ENCODE measurements at regions not wholly inside any gene's neighbourhood (a gene's known extent, or its start where the extent isn't known, plus 50 kb on each side); places are given as distances from the start of the nearest gene placed in this dataset.
"Not testable (repeated sequence)": the region's sequence is repeated elsewhere in the genome, so short reads cannot be mapped to it uniquely, and the experiment has no call there.

DNA sequence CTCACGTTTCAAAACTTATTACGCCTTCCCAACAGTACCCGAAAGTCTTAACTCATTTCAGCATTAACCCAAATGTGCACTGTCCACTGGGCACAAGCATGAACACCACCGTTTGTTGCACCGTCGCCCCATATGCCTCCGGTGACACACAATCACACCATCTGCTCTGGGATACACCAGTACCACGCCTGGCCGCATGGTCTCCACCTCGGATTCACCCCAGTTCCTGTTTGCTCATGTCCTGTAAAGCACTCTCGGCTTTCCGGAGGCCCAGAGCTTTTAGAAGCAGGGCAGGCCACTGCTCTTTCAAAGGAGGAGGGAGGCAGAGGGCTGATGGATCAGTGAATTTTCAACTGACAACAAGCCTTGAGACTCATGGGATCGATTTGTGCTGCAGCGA is 1570.0 kb upstream of the DEFB115 start:
- no peak for DNase-seq

DNA sequence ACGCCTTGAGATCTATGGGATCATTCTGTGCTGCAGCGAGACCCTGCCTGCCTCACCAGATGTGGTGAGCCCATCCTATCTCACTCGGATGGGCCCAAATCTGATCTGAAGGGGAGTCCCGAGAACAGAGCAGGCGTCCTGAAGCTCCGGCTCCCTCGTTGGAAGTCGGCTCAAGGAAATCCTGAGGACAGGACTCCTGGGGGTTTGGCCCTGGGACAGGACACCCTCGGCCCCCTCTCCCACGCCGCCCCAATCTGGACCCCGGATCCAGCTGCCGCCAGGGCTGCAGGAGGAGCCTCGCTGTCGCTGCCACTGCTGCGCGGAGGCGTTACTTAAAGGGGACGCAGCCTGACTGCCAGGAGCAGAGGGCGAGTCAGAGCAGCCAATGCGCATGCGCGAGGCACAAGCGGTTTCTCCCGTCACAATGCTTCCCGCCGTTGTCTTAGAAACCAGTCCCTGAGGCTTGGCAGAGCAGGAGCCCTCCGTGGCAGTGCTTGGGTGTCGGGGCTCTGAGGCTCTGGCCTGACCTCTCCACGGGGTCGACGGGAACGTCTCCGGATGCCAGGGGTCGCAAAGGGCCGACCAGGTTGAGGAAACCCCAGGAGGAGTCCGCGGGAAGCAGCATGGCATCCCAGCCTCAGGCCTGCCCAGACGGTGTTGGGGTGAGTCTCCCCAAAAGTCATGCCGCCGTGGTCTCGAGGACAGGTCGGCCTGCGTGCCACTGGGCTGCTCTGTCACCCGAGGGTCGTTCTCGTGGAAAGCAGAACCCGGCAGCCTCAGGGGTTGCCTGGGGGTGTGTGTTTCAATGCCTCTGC is 1567.8 kb upstream of the DEFB115 start:
- no peak for DNase-seq

DNA sequence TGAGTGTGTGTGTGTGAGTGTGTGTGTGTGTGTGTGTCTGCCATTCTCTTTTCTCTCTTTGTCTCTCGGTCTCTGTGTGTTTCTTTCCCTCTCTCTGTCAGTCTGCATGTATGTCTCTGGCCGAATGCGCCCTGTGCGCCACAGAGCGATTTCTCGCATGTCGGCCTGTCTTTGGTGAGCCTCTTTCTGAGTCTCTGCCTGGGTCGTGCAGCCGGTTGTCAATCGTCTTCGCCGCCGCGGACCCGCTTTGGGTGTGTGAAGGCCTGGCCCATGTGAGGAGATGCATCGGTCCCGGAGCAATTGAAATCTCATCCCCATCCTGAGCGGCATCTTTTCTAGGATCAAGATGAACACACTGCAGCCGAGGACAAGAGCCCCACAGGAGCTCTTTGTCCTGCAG is 1567.2 kb upstream of the DEFB115 start:
- no peak for DNase-seq

DNA sequence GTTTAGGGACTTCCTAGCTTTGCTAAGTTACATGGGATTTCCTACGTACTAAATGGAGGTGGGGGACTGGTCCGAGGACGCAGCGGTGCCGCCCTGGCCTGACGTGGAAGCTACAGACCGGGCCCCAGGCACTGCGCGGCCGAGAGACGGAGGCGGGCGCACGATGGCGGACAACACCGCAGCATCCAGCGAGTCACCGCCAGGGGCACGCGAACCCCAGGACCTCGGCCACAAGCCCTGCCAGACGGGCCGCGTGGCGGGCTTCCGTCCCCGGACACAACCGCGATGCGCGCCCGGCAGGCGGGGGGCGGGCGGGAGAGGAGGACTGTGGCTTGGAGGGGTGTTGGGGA is 1516.9 kb upstream of the DEFB115 start:
- DNase-seq: no peak

DNA sequence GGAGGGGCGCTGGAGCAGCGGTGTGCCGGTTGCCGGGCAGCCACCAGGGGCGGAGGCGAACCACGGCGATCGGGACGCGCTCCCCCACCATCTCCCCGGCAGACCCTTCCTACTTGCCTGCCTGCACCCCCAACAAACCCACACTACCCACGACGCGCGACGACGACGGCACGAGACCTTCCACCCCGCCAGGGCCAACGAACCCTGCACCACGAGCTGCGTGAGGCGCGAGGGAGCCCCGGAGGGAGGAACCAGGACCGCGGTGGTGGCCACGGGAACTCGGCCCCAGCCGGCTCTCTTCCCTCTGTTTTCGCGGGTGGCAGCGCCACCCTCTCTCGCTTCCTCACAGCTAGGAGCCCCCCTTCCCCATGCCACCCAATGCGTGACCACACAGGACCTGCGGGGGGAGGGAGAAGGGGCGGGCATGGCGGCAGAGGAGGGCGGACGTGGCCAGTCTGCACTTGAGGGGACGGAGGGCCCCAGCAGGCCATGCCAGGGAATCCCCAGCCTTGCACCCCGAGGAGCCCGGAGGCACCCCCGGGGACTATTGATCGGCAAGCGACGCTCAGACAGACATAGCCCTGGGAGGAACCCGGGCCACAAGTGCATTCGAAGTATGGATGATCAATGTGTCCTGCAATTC is 1516.4 kb upstream of the DEFB115 start:
- no peak for DNase-seq

DNA sequence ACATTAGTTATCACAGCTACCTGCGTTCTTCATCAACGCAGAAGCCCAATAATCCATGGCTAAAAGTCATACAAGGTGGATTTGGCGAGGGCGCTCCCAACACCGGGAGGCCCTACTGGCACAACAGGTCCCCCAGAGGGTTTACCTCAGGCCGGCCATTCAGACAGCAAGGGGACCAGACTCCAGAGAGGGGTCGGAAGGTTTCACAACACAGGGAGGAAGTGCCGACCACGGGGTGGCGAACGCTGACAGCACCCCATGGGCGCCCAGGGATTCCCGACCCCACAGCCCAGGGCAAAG is 1515.9 kb upstream of the DEFB115 start:
- DNase-seq: no peak

DNA sequence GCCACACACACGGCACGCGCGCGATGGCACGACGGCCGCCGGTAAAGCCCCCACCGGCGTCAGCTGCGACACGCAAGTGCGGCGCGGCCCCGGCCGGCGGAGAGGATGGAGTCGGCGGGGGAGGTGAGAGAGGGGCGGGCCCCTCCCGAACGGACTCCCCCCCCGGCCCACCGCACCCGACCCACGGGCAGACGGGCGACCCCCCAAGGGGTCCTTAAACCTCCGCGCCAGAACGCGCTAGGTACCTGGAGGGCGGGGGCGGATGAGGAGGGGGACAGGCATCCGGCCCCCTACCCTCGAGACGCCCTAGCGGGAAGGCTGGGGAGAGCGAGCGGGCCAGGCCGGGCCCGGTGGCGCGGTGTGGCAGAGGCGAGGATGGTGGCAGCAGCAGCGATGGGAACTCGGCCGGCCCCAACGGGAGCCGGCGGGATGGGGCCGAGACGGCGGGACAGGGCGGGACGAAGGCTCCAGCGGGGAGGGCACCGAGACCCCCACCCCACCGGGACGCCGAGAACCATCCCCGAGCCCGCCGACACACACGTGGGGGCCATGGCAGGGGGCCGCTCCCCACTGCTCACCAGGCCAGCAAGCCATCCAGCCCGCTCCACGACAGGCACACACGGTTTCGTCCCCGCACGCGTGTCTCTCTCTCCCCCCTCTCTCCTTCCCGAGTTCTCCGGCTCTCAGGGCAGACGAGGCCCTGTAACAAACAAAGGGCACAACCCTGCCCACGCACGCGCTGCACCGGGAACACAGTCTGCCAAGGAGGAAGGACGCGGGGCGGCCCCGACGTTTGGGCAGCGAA is 1515.4 kb upstream of the DEFB115 start:
- no peak for DNase-seq

DNA sequence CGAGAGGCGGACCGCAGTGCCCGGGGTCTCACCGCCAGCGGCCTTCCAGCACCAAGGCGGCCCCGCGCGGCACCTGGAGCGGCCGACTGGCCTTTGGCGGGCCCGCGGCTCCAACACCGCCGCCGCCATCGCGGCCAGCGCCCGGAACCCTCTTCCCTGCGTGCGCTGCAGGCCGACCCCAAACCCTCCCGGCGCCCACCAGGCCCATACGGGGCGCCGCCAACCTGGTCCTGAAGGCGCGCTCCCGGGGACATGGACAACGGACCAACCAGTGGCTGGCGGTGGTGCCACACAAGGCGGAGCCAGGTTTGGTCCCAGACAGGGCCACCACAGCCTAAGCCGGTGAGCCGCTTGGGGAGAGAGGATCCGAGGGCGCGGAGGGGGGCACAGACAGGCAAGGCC is 1514.8 kb upstream of the DEFB115 start:
- DNase-seq: no peak

DNA sequence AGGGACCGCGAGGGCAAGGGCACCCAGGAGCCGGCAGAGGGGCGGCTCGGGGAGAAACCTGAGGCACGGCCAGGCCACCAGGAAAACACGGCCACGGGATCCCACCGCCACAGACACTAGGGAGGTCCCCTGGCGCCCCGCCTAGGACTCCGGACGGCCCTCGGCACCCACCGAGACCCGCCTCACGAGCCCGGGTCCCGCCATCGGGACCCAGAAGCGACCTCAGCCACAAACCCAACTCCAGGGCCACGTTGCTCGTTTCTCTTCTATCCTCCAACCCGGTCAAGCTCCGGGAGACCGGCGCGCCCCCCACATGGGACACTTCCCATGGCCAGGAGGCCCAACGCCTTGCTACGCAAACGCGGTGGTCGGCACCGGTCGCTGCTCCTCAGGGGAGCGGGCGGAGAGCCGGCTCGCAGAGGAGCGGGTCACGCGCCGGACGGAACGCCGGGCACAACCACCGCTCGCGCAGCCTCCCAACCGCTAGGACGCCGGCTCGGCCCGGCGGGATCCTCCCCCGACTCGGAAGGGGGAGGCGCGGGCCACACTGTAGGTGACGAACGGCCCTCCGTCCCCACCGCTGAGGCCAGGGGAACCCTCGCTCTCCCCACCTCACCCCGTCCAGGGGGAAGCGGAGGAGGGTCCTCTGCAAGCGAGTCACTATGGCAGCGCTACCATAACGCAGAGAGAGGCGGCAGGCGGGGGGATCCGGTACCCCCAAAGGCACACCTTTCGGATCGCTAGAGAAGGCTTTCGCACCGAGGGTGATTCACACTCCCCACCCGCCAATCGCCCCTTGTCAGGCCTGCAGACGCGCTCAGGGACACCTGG is 1514.1 kb upstream of the DEFB115 start:
- DNase-seq: no peak

DNA sequence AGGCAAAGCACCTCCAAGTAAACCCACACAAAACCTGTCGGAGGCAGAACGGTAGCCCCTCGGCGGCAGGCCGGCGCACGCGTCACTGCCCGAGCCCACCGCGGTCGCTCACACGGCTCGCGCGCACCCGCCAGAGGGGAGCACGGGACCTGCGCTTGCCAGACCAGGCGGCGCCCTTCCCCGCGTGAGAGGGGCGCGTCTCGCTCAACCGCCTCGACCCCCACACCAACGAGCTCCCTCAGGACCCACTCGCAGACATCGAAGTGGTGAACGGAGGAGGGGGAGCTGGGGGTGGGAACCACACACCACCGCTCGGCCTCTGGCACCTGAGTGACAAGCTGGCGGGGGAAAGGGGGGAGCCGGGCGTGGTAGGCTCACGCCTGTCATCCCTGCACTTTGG is 1513.4 kb upstream of the DEFB115 start:
- DNase-seq: no peak

DNA sequence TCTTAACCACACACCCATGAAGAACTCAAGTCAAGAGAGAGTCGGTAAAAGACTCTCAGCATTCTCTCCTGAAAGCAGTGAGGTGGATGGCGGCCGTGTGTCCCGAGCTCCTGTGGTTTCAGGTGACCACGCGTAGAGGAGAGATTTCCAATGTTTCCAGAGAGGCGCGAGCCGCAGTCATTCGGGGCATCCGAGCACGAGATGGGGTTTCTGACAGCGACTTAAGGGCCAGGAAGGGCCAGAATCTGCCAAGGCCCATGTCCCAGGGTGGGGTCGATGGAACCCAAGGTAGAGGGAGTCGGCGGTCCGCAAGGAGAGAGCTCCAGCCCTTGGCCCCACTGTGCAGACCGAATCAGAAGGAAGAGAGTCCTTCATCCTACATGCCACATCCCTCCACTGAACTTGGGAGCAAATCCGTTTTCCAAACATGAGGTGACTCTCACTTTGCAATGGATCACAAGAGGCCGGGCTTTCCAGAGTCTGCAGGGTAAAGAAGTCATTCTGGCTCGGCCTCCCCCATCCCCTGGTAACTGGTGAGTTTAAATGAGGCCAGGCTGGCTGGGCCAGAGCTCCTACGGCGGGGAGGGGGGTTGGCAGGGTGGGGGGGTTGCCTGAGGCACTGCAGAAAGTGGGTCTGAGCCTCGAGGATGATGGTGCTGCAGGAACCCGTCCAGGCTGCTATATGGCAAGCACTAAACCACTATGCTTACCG is 1511.8 kb upstream of the DEFB115 start:
- DNase-seq: not testable (repeated sequence)

DNA sequence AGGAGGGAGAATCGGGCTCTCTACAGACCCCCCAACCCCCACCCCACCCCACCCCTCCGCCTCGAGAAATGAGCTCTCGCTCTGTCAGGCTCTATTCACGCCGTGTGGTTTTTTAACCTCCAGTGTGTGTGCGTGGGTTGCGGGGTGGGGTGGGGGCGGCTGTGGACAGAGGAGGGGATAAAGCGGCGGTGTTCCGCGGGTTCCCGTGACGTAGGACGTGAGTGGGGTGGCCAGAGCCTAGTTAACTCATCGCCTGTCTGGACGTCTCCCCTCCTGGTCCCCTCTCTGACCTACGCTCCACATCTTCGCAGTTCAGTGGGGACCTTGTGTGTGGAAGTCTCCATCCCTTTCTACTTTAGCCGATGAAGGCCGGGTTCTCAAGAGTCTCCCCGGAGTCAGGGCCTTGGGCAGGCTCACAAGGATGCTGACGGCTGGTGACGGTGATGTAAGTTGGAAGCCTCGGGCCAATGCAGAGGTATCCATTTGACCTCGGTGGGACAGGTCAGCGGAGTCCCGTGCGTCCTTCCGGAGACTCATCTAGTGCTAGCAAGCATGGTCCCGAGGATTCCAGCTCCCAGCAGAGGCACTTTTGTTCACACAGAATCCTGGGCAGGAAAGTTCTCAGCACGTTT is 1507.1 kb upstream of the DEFB115 start:
- no peak for DNase-seq

DNA sequence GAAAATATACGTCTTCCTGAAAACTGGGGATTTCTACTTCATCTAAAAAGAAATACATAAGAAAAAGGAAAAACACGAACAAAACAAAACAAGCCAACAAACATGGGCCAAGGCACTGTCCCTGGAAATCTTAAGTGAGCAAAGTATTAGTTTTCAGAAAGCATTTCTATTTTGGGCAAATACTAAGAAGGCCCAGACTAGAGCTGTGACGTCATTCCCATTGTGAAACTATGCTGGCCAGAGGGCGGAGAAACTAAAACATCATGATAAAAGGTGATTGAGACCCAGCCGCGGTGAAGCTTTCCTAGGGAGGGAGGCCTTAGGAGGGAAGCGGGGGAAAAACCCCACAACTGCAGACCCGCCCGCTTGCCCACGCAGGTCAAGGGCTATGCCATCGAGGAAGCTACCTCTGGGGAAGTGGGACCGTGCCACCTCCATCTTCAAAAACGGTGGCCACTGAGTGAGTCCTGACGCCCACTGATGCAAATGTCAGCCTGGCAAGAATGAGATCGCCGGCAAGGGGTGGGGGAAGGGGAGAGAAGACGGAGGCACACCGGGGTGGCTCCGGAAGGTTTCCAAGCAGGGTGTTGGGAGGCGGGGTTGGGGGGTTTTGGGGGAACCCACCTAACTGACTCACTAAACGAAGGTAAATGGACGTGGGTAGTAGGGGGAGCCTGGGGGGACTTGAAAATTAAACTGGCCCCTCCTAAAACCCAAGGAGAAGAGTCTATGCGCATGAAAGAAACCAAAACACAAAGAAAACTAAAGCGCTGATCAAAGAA is 1504.6 kb upstream of the DEFB115 start:
- DNase-seq: not testable (repeated sequence)

DNA sequence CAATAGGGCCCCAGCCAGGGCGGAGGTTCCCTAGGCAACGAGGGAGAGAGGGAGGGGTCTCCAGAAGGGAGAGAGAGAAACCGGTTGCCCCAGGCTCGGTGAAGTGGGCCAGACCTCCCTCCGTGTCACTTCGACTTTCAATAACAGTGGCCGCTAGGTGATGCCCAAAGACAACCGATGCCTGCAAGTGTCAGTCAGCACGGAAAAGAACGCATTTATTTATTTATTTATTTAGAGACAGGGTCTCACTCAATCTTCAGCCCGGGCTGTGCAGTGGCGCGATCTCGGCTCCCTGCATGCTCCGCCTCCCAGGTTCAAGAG is 1504.1 kb upstream of the DEFB115 start:
- DNase-seq: not testable (repeated sequence)

DNA sequence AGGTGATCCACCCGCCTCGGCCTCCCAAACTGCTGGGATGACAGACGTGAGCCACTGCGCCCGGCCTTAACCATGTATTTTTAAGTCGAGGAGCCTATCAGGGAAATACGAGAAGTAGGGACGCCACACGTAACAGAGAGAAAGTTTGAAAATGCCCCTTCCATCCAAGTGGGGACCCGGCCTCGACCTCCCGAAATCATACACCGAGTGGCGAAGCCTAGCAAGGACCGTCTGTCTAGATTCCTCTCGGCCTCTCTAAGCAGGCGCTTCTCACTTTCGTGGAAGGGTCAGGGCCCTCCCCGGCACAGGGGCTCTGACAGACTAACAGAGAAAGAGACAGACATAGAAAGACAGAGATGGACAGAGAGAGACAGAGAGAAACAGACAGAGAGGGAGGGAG is 1503.6 kb upstream of the DEFB115 start:
- DNase-seq: not testable (repeated sequence)

DNA sequence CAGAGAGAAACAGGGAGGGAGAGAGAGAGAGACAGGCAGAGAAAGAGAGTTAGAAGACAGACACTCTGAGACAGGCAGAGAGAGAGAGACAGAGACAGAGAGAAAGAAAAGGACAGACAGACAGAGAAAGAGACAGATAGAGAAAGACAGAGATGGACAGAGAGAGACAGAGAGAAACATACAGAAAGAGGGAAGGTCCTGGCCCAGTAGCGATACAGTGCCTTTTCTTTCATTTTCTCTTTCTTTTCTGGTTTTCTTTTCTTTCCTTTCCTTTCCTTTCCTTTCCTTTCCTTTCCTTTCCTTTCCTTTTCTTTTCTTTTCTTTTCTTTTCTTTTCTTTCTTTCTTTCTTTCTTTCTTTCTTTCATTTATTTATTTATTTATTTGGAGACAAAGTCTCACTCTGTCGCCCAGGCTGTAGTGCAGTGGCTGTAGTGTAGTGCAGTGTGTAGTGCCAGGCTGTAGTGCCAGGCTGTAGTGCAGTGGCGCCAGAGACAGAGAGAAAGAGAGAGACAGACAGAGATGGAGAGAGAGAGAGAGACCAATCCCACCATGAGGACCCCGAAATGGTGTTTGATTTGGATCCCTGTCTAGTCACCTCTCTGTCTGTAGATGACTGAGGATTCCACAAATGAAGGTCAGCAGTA is 1501.5 kb upstream of the DEFB115 start:
- DNase-seq: not testable (repeated sequence)

DNA sequence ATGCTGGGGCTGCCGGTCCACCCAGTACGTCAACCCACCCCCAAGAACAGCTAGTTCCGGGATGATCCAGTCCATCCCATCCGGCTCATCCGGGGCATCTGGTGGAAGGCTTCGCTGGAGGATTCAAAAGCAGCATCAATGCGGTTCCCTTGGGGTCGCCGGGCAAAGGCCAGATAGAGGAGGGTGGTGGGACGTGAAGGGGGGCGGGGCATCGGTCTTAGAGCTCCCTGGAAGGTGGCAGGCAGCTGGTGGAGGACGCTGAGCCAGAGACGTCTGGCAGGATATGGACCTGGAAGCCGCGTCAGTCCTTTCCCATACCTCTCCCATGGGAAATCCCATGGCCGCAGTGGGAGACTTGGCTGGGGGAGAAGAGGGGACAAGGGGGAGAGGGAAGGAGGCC is 1500.8 kb upstream of the DEFB115 start:
- no peak for DNase-seq

DNA sequence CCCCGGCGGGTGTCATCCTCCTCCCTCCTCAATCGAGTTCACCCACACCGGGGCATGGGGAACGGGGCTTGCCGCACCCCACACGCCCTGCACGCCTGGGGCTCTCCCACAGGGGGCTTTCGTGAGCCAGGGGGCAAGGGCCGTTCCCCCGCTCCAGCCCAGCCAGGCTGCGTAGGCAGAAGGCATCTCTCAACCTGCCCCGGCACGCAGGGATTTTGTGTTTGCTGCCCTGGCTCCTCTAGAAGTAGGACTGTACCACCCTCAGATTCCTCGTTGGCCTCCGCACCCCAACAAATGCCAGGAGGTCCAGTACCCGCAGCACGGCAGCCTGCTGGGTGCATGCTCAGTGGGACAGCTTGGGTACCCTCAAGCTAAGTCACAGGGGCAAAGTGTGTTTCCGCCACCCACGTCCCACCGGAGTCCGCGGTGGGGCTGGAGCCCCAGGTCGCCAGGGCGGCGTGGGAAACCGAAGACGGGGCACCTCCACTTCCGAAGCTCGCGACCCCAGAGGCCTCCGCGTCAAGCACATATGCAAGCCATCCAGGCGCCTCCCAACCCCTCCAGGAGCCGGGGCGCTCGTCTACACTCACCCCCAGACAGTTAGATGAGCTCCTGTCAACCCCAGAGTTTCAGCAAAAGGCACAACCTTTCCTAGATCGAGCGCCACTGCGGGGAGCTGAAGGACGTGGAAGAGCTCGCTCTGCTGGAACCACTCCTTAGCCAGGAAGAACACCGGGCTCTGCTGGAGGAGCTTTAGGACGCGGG is 1495.7 kb upstream of the DEFB115 start:
- not testable (repeated sequence) for DNase-seq

DNA sequence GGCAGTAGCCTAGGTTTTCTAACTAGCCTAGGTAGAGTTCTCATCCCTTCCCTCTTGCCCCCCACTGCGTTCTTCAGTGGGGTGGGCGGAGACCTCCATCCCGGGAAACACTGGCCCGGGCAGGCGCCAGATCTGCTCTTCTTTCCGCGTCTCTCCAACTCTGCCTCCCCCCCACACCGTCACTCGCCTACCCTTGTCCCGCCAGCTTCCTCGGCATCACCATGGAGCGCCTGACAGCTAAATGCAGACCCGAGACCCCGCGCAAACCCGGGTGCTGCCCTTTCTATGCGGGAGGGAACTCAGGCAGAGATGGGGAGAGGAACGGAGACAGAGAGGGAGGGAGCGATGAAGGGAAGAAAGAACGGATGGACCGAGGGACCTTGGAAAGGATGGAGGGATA is 1494.8 kb upstream of the DEFB115 start:
- DNase-seq: no peak
